HG03039 (cell line): ENCODE measurements at regions not wholly inside any gene's neighbourhood (a gene's known extent, or its start where the extent isn't known, plus 50 kb on each side); places are given as distances from the start of the nearest gene placed in this dataset.

ENCODE experiments used
- ATAC-seq: cut with Tn5 transposase; IDR thresholded peaks from one replicate; pipeline ENCODE4 v1.9.1; 2021; ENCODE audit warnings: mild to moderate bottlenecking, moderate library complexity; ENCODE audit not compliant: unreplicated experiment

DNA sequence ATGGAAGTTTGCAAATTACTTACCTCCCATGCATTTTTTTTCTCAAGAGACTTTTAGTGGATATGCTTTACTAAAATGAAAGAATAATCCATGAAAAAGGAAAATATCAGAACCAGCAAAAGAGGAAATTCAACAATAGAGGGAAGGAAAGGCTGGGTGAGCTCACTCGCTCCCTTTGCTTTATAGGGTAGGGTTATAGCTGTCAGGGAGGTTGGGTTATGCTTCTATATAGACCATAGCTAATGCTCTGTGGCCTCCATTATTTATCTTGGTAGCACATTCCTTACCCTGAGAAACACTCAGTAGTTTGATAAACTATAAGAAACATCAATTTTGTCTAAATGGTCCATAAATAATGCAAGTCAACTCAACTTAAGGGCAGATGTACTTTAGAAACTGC, 215.9 kb upstream of the FAR2 start:
- no peak for ATAC-seq

DNA sequence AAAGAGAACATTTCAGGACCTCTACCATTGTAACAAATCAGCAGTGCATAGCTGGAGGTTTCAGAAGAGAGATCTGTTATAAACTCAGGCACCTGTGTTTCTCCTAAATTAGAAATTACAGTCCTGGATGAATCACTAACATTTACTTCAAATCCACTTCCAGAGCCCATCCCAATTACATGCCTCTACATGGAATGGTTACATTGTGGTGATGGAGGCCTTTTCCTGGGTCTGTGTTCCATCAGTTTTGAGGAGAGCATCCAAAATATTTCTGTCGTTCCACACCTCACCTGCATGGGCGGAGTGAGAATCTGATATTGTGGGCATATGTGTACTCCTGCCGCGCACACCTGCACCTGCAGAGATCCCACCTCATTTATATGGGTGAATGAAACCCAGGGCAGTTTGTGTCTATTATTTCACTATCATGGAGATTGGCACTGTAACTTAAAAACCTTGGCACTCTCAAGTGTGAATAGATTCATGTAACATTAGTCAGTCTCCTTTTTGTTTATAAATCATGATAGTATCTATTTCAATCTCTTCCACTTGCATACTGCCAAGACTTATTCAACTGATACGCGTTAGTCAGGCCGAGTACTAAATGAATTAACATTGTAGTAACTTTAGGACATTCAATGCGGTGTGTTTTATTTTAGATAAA, 215.1 kb upstream of the FAR2 start:
- ATAC-seq: no peak

DNA sequence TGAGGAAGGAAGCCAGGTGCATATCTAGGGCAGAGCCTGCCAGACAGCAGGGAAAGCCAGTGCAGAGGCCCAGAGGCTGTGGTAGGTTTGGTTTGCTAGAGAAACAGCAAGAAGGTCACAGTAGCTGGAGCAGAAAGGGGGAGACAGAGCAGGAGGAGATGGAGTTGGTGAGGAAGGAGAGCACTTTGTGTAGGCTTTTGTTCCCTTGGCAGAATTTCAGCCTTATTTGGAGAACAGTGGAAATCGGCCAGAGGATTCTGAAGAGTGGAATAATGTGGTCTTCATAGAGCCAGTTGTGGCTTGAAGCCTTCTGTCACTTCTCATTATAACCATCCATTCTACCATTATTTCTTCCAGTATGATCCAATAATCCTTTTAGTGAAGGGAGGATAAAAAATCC, 212.9 kb upstream of the FAR2 start:
- ATAC-seq: no peak

DNA sequence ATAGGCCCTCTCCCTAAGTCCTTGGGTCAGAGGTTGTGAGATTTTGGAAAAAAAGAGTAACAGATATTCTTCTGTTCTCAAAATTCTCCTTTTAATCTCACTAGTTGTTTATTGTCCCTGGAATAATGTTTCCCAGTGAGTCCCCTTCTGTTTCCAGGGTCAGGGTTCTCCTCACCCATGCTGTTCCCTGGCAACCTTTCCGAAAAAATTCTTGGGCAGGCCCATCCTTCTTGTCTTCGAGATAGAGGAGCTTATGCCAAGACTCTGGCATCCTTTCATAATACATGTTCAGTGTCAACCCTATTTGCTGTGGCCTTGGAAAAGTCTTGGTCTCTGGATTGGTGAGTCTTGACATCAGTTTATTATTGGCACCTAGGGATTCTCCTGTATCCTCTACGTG, 212.4 kb upstream of the FAR2 start:
- no peak for ATAC-seq

DNA sequence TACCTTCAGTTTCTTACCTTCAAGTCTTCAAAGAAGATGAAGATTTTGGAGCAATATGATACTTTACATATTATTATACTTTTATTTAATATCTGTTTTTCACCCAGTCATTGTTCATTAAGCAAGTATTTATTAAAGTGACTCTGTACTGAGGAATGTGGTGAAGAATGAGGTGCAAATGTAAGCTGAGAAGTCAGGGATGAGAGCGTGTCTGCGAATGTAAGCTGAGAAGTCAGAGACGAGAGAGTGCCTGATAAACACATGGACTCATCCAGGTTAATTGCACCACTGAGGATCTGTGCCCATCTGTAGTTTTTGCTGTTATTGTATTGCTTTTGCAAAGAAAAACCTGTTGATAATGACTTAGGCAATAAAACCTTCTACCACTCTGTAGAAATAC, 211.9 kb upstream of the FAR2 start:
- no peak for ATAC-seq

DNA sequence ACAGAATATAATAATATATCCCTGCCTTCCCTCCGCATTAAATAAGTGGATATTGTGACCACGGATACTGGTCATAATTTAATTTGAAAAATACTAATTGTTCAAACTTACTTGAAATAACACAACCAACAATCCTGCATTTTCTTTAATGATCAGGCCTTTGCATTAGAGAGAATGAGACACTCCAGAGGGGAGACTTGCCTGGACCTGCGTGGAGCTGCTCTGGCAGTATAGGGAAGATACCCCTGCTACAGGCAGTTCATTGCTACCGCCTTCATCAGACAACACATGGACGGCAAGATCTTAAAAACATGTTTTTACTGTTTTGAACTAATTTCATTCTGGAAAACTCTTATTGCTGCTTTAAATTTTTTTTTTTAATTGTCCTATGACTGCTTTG, 211.0 kb upstream of the FAR2 start:
- ATAC-seq: no peak

DNA sequence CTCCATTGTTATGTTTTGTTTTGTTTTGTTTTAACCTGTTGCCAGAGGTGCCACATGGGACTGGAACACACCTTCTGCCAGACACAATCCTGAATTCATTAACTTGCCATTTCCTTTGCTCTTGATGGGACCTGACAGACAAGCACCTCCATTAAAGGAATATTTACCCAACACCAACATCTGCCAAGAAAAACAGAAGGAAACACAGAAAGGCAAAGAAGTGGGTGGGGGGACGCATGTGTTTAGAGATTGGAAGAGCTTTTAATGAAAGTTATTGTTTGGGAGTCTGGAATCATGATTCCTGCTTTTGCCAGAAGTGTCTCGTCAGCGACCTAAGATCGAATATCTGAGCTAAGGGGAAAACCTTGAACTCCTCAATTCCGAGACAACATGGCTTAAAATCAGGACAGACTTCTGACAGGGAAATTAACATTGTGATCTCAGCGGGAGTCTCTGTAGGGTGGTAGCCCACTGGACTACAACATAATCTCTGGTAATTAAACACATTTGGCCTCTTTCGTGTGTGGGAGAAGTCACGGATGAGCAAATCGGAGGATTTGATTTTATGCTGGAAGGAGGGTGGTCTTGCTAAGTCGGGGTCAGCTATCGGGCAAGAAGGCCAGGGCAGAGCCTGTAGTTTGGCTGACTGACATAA, 210.4 kb upstream of the FAR2 start:
- no peak for ATAC-seq

DNA sequence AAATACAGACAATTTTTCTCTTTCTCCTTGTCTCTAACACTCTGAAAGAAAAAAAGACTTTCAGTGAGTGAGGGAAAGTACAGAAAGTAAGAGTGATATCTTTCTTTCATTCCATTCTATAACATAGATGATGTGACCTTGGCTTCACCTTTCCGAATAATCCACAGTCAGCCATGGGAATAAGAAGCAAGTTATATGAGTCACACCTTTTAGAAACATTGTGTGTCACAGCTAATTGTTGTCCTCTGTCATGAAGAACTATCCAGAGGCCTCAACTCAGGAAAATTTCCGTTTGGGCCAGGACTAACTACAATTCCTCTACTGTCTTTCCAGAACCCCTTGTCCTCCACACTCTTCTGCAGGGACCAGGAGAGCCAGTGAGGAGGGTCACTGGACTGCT, 209.7 kb upstream of the FAR2 start:
- ATAC-seq: no peak

DNA sequence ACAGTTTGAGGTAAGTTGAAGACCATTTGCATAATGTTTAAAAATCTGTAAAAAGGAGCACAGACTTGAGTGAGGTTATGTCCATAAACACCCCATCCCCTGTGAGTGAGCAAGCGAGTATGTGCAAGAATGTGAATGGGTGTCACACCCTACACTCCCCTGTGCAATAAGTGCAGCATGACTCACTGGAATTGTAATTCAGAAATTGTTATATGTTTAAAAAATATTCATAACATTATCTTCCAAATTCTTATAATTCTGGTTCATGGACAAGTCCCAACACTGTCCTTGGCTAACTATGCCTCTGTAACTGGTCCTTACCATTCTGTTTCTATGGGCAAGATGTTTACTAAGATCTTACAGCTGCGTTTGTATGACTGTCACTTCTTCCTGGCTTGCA, 207.8 kb upstream of the FAR2 start:
- no peak for ATAC-seq

DNA sequence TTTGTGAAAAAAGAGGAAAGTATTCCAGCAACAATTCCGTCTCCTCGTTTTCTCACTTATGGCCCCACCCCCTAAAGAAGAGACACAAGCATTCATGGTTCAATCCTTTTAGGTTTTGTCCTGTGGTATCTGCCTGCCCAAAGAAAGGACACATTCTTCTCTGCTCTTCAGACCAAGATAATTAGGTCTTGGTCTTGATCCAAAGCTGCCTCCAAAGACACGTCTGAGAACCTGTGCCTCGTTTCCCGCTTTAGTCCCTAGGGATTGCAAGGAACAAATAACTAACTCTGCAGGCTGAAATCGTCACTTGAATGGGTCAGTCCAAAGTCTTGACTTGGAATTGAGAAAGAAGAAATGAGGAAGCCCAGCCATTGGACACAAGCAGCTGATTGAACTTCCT, 202.7 kb upstream of the FAR2 start:
- no peak for ATAC-seq

DNA sequence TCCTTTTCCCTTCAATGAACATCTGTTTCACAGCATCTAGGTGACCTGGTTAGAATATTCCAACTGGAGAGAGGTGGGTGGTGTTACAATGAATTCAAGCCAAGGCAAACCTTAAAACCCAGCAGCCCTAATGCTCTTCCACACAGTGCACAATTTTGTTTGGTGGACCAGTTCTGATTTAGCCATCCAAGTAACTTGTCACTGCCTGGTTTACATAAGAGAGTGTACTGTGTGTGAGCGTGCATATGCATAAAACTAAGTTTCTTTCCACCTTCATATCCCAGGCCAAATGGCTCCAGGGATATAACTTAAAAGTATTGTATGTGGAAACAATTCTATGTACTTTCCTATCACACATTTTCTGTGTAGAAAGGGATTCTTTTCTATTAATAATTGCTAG, 200.4 kb upstream of the FAR2 start:
- no peak for ATAC-seq

DNA sequence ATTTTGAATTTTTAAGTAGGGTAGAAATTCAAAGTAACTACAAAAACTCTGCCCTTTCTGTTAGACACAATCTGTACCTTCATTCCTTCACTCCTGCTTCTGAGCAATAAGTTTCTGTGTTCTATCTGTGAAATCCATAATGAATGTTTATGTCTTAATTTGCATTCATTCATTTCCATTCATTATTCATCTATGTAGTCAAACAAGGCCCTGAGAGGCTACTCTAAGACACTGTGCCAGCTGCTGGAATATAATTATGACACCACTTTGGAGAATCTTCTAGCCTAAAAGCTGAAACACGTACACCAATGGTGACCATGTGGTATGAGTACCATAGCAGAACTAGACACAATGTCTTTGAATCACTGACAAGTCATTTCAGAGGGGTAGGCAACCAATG, 199.9 kb upstream of the FAR2 start:
- ATAC-seq: no peak

DNA sequence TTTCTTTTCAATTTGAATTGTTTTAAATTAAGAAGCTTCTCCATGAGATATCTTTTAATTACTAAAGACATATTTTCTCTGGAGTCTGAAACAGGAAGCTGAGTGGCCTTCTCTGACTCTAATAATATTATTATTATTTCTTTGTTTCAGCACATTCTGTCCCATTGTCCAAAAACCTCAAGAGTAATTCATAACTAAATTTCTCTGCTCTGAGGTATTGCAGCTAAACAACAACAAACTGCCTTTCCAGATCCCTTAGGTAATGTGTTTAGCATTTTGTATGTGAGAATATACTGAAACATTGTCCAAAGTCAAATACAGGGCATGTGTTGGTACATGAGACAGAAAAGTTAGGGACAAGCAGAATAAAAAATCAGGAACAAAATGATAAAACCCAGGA, 199.0 kb upstream of the FAR2 start:
- no peak for ATAC-seq

DNA sequence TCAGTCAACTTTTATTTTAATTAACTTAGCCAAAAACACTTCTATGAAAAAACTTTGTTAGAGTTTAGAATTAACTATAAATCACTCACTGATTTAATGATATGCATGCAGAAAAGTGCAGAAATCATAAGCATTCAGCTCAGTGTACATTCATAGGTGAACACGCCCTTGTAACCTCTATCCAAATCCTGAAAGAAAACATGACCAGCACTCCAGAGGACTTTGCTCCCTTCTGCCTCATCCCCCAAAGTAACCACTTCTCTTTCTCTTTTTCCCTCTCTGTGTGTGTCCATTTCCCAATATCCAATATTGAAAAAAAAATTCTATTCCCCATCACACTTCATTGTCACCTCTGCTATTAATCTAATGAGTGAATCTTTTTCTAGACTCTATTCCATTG, 197.1 kb upstream of the FAR2 start:
- no peak for ATAC-seq

DNA sequence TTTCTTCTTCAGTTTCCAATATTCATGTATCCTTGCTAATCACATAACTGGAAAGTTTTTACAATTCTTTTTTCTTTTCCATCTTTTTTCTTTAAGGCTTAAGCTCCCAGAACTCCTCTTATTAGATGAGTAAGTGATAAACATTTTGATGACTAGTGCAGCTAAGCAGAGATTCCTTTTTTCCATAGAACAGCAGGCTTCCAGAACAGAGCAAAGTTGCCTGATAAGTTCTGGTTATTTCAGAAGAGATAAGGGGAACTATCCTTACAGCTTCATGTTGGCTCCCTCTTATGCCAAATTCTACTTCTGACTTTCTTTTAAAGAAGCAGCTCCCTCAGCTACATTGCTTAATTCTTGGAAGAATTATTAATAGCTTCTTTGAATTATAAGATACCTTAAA, 194.7 kb upstream of the FAR2 start:
- ATAC-seq: no peak

DNA sequence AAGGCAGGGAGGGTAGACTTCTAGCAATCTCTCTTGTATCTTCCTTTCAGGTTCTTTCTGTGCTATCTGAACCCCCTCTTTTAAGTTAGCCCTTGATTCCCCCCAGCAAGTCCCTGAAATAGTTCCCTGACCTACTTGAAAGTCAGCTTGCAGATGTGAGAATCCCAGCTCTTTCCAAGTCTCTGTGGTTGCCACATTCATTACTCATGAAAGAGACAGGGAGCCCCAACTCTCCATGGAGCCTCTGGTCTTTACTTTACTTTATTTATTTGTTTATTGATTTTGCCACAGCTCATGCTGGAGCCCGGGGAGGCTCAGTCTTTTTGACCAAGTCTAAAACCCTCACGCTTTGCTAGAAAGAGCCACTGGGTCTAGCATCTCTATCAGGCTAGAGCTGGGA, 193.6 kb upstream of the FAR2 start:
- ATAC-seq: no peak

DNA sequence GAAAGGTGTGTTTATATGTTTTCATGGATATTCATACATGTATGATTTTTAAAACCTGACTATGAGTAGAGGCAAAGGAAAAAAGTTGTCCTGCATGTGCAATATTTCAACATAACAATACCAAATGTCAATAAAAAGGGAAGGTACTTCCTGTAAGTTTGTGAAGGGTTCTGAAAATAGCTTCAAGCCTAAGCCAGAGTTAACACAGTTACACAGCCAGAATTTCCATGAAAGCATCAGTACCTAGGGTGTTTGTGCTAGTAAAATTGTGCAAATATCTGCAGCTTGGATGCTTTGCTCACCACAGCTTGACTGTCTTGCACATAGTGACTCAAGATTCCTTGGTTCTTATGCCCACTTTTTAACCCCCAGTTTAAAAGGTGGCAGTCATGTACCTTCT, 193.1 kb upstream of the FAR2 start:
- no peak for ATAC-seq

DNA sequence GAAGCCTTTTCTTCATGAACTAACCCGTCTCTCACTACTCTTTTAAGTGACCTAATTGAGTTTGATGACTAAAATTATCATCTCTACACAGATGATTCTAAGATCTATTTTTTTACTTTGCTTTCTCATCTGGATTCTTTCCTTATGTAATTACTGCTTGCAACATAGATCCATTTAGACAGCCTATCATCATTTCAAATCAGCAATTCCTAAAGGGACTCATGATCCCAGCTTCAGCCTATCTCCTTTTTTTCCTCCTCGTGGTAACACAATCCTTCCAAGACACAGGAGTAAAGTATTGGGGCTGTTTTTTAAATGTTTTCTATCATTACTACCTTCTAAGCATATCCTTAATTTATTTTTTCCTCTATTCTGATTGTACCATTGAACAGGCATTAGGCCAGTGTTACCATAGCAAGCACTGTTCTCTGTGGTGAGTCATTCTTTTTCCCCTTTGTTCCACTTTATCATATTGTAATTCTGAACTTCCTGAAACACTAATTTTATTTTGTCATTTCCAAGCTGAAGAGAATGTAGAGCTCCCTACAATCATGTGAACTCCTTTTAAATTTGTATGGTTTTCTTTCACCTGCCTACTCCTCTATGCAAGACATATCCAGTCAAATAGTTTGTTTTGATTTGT, 190.4 kb upstream of the FAR2 start:
- ATAC-seq: no peak

DNA sequence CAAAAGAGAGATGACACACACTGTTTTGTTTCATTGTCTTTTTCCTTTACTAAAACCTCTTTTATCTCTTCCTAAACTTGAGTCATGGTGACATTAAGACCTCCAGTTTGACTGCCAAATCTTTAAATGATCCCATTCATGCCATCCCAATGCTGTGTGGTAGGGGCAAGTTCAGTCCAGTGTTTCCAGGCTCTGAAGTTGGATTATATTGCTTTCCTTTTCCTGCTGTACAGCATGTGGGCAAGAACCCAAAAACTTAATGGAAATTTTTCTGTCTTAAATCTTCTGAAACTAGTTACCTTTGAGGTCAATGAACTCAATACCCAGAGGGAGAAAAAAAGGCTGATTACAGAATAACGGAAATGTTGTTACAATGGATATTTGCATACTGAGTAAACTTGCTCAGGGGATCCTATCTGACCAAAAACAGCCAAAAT, 187.1 kb upstream of the FAR2 start:
- ATAC-seq: no peak

DNA sequence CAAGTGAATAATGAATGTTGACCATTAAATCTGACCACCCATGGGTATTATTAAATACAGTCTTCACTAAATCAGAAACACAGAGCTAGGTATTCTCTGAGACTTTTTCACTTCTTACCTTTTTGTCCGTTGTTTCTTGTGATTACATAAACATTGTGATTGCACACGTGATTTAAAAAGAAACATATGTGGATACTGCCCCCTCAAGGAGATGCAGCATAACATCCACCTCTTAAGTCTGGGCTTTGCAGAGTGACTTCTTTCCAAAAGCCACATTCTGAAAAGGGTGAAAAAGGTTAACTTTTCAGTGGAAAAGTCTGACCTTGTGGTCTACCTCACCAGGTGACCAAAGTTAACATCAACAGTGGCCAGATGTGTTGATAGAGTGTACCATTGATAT, 185.5 kb upstream of the FAR2 start:
- ATAC-seq: no peak

DNA sequence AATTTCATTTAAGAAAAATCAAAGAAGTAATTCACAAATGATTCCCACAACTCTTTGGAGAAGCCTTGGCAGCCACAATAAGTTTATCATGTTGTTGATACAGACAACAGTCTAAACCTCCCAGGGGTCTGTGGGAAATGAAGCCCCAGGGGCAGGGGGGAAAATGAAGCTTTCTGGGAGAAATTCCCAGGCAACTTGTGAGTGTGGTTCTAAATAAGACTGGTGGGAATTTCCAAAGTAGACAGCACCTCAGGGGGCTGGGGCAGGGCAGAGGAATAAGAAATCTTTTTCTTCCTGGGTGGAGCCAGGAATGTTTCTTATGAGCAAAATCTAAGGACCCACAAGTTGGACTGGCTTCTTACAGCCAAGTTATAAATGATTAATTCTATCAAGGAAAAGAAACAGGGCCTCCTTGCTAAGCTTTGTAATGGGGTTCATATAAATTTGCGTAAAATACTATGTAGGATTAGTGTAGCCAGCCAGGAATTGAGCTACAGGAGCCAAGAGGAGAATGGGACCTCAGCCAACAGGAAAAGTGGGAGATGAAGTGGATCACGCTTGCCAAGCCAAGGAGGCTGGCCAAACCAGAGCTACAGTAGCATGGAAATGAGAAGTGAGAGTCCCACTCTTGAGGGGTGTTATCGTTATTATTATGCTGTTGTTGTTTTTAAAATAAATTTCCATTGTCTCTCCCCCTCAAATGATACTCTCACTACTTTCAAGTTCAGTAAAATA, 182.9 kb upstream of the FAR2 start:
- no peak for ATAC-seq

DNA sequence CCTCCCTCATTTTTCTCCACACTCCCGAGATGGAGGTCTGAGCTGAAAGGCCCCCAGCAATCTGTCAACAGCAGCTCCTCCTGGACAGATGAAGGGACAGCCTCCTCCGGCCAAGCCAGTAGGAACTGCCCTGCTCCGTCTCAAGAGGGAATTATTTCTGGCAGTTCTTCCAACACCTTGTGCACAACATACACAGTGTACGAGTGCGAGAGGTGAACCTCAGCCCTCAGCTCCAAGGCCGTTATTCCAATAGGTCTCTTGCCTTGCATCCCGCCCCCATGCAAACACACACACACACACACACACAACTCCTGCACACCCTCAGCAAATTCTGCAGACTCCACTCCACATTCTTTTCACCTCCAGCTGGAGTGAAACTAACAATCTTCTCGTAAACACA, 181.7 kb upstream of the FAR2 start:
- ATAC-seq: no peak
